Ascending aorta (tissue), 2 donors: ENCODE measurements at regions not wholly inside any gene's neighbourhood (a gene's known extent, or its start where the extent isn't known, plus 50 kb on each side); places are given as distances from the start of the nearest gene placed in this dataset.

Experiments
- DNase-seq, 2 donors: peaks; one replicate each; pipeline ENCODE4 v3.0.0-alpha.2; 2019; ENCODE audit warnings: low spot score in 2 of 2
- H3K27ac ChIP-seq, 2 donors: fragments of 200-600 bp; sonication (generic); one replicate each; pipeline ENCODE4 v1.5.1; 2016 to 2017; ENCODE audit warnings: mild to moderate bottlenecking in 1 of 2
- H3K27me3 ChIP-seq: fragments of 200-600 bp; sonication (generic); one replicate; pipeline ENCODE4 v1.5.1; 2017
- H3K36me3 ChIP-seq, 2 donors: fragments of 200-600 bp; sonication (generic); one replicate each; pipeline ENCODE4 v1.5.1; 2016
- H3K4me1 ChIP-seq, 2 donors: fragments of 200-600 bp; sonication (generic); one replicate each; pipeline ENCODE4 v1.5.1; 2016 to 2017; ENCODE audit warnings: mild to moderate bottlenecking in 1 of 2
- H3K4me3 ChIP-seq, 2 donors: fragments of 200-600 bp; sonication (generic); one replicate each; pipeline ENCODE4 v1.5.1; 2016 to 2017; ENCODE audit warnings: mild to moderate bottlenecking in 1 of 2
- H3K9me3 ChIP-seq, 2 donors: fragments of 200-600 bp; sonication (generic); one replicate each; pipeline ENCODE4 v1.5.1; 2016
- CTCF ChIP-seq, 3 experiments: fragments of 200-600 bp in 2 of 3; fragments of 450-650 bp in 1 of 3; sonication (generic) in 2 of 3; IDR thresholded peaks; one replicate each; pipeline ENCODE4 v1.5.1; 2016 to 2019; ENCODE audit warnings: antibody characterized with exemption in 3 of 3, mild to moderate bottlenecking in 1 of 3, moderate library complexity in 1 of 3
- intact Hi-C: fragments of 100-400 bp; cut with DNase I; formaldehyde crosslinking; loops from one replicate; pipeline ENCODE4 v1.15.1; 2023

- H3K27ac ChIP-seq = no peak overlapping the region
- H3K27me3 ChIP-seq = no peaks in the 10 kb centered on the region
- no peak for TF ChIP-seq CTCF (IDR thresholded peaks at IDR 0.05)
- DNase-seq = no peak
- no peaks in the 10 kb centered on the region for H3K9me3 ChIP-seq
- no peaks in the 10 kb centered on the region for H3K4me1 ChIP-seq
- H3K36me3 ChIP-seq = no peaks in the 10 kb centered on the region
- intact Hi-C loops = no loop called here
- H3K4me3 ChIP-seq = no peak overlapping the region
Observed at GRCh38 chr1:195105281-195105680, 1503.0 kb downstream of the KCNT2 start.

GRCh38 chr1:195097316-195097715, 1510.9 kb downstream of the KCNT2 start:
- no peaks in the 10 kb centered on the region for H3K27me3 ChIP-seq
- TF ChIP-seq CTCF (IDR thresholded peaks at IDR 0.05) = no peak
- intact Hi-C loops = no loop called here
- no peak overlapping the region for H3K4me3 ChIP-seq
- H3K36me3 ChIP-seq = no peaks in the 10 kb centered on the region
- no peak overlapping the region for H3K27ac ChIP-seq
- H3K9me3 ChIP-seq = no peaks in the 10 kb centered on the region
- no peaks in the 10 kb centered on the region for H3K4me1 ChIP-seq
- no peak for DNase-seq

- intact Hi-C loops = no loop called here
- no peaks in the 10 kb centered on the region for H3K27me3 ChIP-seq
- no peak for TF ChIP-seq CTCF (IDR thresholded peaks at IDR 0.05)
Observed at GRCh38 chr1:195096051-195096521, 1512.2 kb downstream of the KCNT2 start.

GRCh38 chr1:195085196-195085595, 1523.0 kb downstream of the KCNT2 start:
- no peak for TF ChIP-seq CTCF (IDR thresholded peaks at IDR 0.05)

More at GRCh38 chr1:195096051-195096521, 1512.2 kb downstream of the KCNT2 start:
- Histone ChIP-seq H3K27ac (no peak overlapping the region), H3K9me3 (no peaks in the 10 kb centered on the region), H3K4me3 (no peak overlapping the region), H3K36me3 (no peaks in the 10 kb centered on the region), H3K4me1 (no peaks in the 10 kb centered on the region)
- no peak for DNase-seq

GRCh38 chr1:195082183-195082582, 1526.1 kb downstream of the KCNT2 start:
- no peak overlapping the region for H3K4me3 ChIP-seq
- no peaks in the 10 kb centered on the region for H3K9me3 ChIP-seq
- no peaks in the 10 kb centered on the region for H3K36me3 ChIP-seq
- H3K27me3 ChIP-seq = no peaks in the 10 kb centered on the region
- intact Hi-C loops = no loop called here
- no peak for TF ChIP-seq CTCF (IDR thresholded peaks at IDR 0.05)
- no peak overlapping the region for H3K27ac ChIP-seq
- DNase-seq = no peak
- H3K4me1 ChIP-seq = no peaks in the 10 kb centered on the region

More at GRCh38 chr1:195085196-195085595, 1523.0 kb downstream of the KCNT2 start:
- no peak overlapping the region for H3K27ac ChIP-seq
- no peaks in the 10 kb centered on the region for H3K27me3 ChIP-seq
- no peak for DNase-seq
- no peaks in the 10 kb centered on the region for H3K36me3 ChIP-seq
- no peak overlapping the region for H3K4me3 ChIP-seq
- intact Hi-C loops = no loop called here
- no peaks in the 10 kb centered on the region for H3K9me3 ChIP-seq
- H3K4me1 ChIP-seq = no peaks in the 10 kb centered on the region

GRCh38 chr1:195076682-195077081, 1531.6 kb downstream of the KCNT2 start:
- no peak for DNase-seq
- intact Hi-C loops = no loop called here
- Histone ChIP-seq H3K4me3 (no peak overlapping the region), H3K27ac (no peak overlapping the region), H3K9me3 (no peaks in the 10 kb centered on the region), H3K4me1 (no peaks in the 10 kb centered on the region), H3K27me3 (no peaks in the 10 kb centered on the region), H3K36me3 (no peaks in the 10 kb centered on the region)
- no peak for TF ChIP-seq CTCF (IDR thresholded peaks at IDR 0.05)
